ENCODE measurements at regions not wholly inside any gene's neighbourhood (a gene's known extent, or its start where the extent isn't known, plus 50 kb on each side); places are given as distances from the start of the nearest gene placed in this dataset.
"Not testable (repeated sequence)": the region's sequence is repeated elsewhere in the genome, so short reads cannot be mapped to it uniquely, and the experiment has no call there.

GRCh38 chr14:89551955-89552354 is 134.9 kb upstream of the FOXN3 start:
- no peak for DNase-seq (ENCODE audit: extremely low read depth in 1 of 11, low read depth in 9 of 11, low spot score in 4 of 11)

GRCh38 chr14:89551432-89551831 is 134.4 kb upstream of the FOXN3 start:
- no peak for DNase-seq (ENCODE audit: extremely low read depth in 1 of 11, low read depth in 9 of 11, low spot score in 4 of 11)

- DNase-seq (ENCODE audit: extremely low read depth in 1 of 11, low read depth in 9 of 11, low spot score in 4 of 11) = no peak
These were observed 133.8 kb upstream of the FOXN3 start for GRCh38 chr14:89550821-89551220.

GRCh38 chr14:89549381-89550125 is 132.5 kb upstream of the FOXN3 start:
- DNase-seq (ENCODE audit: extremely low read depth in 1 of 11, low read depth in 9 of 11, low spot score in 4 of 11) = no peak

GRCh38 chr14:89547047-89547446 is 130.0 kb upstream of the FOXN3 start:
- not testable (repeated sequence) for DNase-seq (ENCODE audit: extremely low read depth in 1 of 11, low read depth in 9 of 11, low spot score in 4 of 11)

- no peak for DNase-seq (ENCODE audit: extremely low read depth in 1 of 11, low read depth in 9 of 11, low spot score in 4 of 11)
These were observed 127.7 kb upstream of the FOXN3 start for GRCh38 chr14:89544636-89545301.

GRCh38 chr14:89543425-89543790 is 126.4 kb upstream of the FOXN3 start:
- no peak for DNase-seq (ENCODE audit: extremely low read depth in 1 of 11, low read depth in 9 of 11, low spot score in 4 of 11)

GRCh38 chr14:89542786-89543424 is 125.9 kb upstream of the FOXN3 start:
- DNase-seq (ENCODE audit: extremely low read depth in 1 of 11, low read depth in 9 of 11, low spot score in 4 of 11) = no peak

- DNase-seq (ENCODE audit: extremely low read depth in 1 of 11, low read depth in 9 of 11, low spot score in 4 of 11) = no peak
These were observed 123.9 kb upstream of the FOXN3 start for GRCh38 chr14:89540830-89541470.

- DNase-seq (ENCODE audit: extremely low read depth in 1 of 11, low read depth in 9 of 11, low spot score in 4 of 11) = no peak
These were observed 123.2 kb upstream of the FOXN3 start for GRCh38 chr14:89540009-89540829.

- no peak for DNase-seq (ENCODE audit: extremely low read depth in 1 of 11, low read depth in 9 of 11, low spot score in 4 of 11)
These were observed 120.9 kb upstream of the FOXN3 start for GRCh38 chr14:89537911-89538310.

- DNase-seq (ENCODE audit: extremely low read depth in 1 of 11, low read depth in 9 of 11, low spot score in 4 of 11) = peak in 5 of 11 donors; percentile 13 to 37 (median 30)
These were observed 118.1 kb upstream of the FOXN3 start for GRCh38 chr14:89534902-89535685.

GRCh38 chr14:89533766-89534165 is 116.7 kb upstream of the FOXN3 start:
- DNase-seq (ENCODE audit: extremely low read depth in 1 of 11, low read depth in 9 of 11, low spot score in 4 of 11) = no peak

GRCh38 chr14:89533136-89533535 is 116.1 kb upstream of the FOXN3 start:
- no peak for DNase-seq (ENCODE audit: extremely low read depth in 1 of 11, low read depth in 9 of 11, low spot score in 4 of 11)

- DNase-seq (ENCODE audit: extremely low read depth in 1 of 11, low read depth in 9 of 11, low spot score in 4 of 11) = no peak
These were observed 114.8 kb upstream of the FOXN3 start for GRCh38 chr14:89531661-89532335.

GRCh38 chr14:89524990-89525667 is 108.1 kb upstream of the FOXN3 start:
- no peak for DNase-seq (ENCODE audit: extremely low read depth in 1 of 11, low read depth in 9 of 11, low spot score in 4 of 11)

GRCh38 chr14:89524412-89524811 is 107.4 kb upstream of the FOXN3 start:
- no peak for DNase-seq (ENCODE audit: extremely low read depth in 1 of 11, low read depth in 9 of 11, low spot score in 4 of 11)
